ENCODE measurements at regions not wholly inside any gene's neighbourhood (a gene's known extent, or its start where the extent isn't known, plus 50 kb on each side); places are given as distances from the start of the nearest gene placed in this dataset.

- in situ Hi-C loops (cut with MboI; ENCODE audit: low sequenced_read_pairs), result no loop called here
- intact Hi-C loops (cut with micrococcal nuclease), result no loop called here
These were observed 174.9 kb upstream of the RPH3A start for GRCh38 chr12:112616469-112617152.

More at GRCh38 chr12:112616469-112617152, 174.9 kb upstream of the RPH3A start:
- Histone ChIP-seq H3K23ac (ENCODE audit: low read depth, low read length) (no peak overlapping the region), H3K27ac (ENCODE audit: insufficient read depth, low read length) (no peak overlapping the region), H3K79me1 (ENCODE audit: low read depth in 1 of 2, low read length in 2 of 2) (no peaks in the 10 kb centered on the region), H2AFZ (replicated peaks; ENCODE audit: low read length, poor library complexity) (no peak overlapping the region), H3K4me2 (ENCODE audit: low read depth, low read length) (no peak overlapping the region), H3K14ac (replicated peaks; ENCODE audit: low read depth, low read length) (no peak overlapping the region), H3K4me3 (ENCODE audit: insufficient read depth, low read depth, low read length) (no peak overlapping the region), H2BK120ac (ENCODE audit: low read depth, low read length) (no peak overlapping the region), H2BK20ac (ENCODE audit: low read depth, low read length) (no peak overlapping the region), H4K91ac (ENCODE audit: insufficient read depth, low read depth, low read length) (no peak overlapping the region), H4K8ac (ENCODE audit: low read depth in 2 of 2, low read length in 2 of 2) (no peak overlapping the region), H3K56ac (ENCODE audit: extremely low read depth, insufficient read depth, low read length) (no peak overlapping the region), H4K20me1 (ENCODE audit: insufficient read depth, low read length) (no peaks in the 10 kb centered on the region), H3K9me3 (ENCODE audit: control insufficient read depth, insufficient read depth, low read length) (peaks cover 2% of the 10 kb centered on the region; the same call in 1 of the 2 replicates), H4K5ac (ENCODE audit: low read depth, low read length) (no peak overlapping the region), H3K9ac (ENCODE audit: low read depth, low read length) (no peak overlapping the region), H3K4me1 (ENCODE audit: control insufficient read depth, insufficient read depth, low read length) (no peaks in the 10 kb centered on the region), H2BK15ac (ENCODE audit: low read depth, low read length) (no peak overlapping the region), H3K27me3 (ENCODE audit: control insufficient read depth, insufficient read depth, low read length) (no peaks in the 10 kb centered on the region), H3K36me3 (ENCODE audit: control insufficient read depth, insufficient read depth, low read length) (no peaks in the 10 kb centered on the region), H2AK9ac (replicated peaks; ENCODE audit: low read depth, low read length, poor library complexity) (no peak overlapping the region), H3K9me1 (ENCODE audit: insufficient read depth, low read length) (no peaks in the 10 kb centered on the region), H3K4ac (ENCODE audit: low read depth, low read length) (no peak overlapping the region), H2AK5ac (ENCODE audit: low read depth, low read length) (no peak overlapping the region), H3K18ac (ENCODE audit: low read depth, low read length) (no peak overlapping the region), H2BK5ac (ENCODE audit: low read depth, low read length, poor library complexity, severe bottlenecking) (no peak overlapping the region)
- no peak for DNase-seq
- ChIA-PET POLR2A (ENCODE audit: unreplicated experiment) (no interaction called here), CTCF (no interaction called here)
- BruUV-seq (replicated peaks), result no TSS peak
- dilution Hi-C loops (cut with HindIII; ENCODE audit: low sequenced_read_pairs, unreplicated experiment), result no loop called here
- TF ChIP-seq BHLHE40 (IDR thresholded peaks at IDR 0.05; ENCODE audit: low read depth, low read length), result no peak
- no peak for ATAC-seq (ENCODE audit: low read depth)
- whole genome bisulfite sequencing, 2 experiments (ENCODE audit: extremely low coverage in 2 of 2, insufficient read length in 1 of 2), result no CpG with 5 or more reads among the region's 2 CpGs
